GM19395 (cell line): ENCODE measurements at regions not wholly inside any gene's neighbourhood (a gene's known extent, or its start where the extent isn't known, plus 50 kb on each side); places are given as distances from the start of the nearest gene placed in this dataset.

Experiments
- ATAC-seq: cut with Tn5 transposase; IDR thresholded peaks from one replicate; pipeline ENCODE4 v1.9.1; 2021; ENCODE audit warnings: mild to moderate bottlenecking, moderate library complexity; ENCODE audit not compliant: unreplicated experiment

DNA sequence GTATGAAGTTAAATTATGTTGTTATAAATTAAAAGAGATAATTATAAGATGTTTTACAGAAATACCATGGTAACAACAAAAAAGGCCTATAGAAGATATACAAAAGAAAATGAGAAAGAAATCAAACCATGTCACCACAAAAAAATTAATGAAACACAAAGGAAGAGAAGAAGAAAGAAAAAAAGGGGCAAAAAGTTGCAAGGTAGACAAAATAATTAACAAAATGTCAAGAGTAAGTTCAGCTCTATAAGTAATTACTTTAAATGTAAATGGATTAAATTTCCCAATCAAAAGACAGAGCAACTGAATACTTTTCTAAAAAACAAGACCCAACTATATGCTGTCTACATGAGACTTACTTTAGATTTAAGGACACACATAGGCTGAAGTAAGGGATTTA is 378.4 kb upstream of the FSHR start:
- no peak for ATAC-seq

DNA sequence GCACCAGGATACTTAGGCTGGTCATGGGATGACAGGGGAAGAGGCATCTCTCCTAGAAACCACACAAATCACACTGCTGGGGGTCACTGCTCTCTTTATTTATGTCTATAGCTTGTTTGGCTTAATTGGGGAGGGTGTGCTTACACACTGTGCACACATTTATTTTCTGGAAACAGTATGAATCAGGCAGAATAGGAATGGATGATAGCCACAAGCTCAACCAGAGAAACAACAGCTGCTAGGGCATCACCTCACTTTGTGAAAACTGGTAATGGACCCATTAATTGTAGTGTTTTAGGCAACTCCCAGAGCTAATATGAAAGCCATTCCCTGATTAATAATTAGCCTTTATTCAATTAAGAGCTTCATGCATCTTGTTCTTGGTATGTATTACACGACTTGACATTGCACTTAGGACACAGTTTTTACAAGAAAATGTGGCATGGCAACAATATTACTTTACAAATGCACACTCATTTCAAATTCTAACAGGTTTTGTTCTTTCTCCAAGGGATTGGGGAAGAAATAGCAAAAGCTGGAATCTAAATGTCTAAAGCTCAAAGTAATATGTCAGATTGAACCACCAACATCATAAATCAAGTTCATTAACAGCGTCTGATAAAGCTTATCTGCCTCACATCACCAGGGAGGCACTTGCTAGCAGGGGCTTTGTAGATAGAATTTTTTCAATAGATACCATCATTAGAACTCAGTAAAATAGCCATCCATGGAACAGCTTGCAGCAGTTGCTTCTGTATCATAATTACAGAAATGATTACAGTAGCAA is 361.9 kb upstream of the FSHR start:
- no peak for ATAC-seq

- ATAC-seq = no peak
Measured at GRCh38 chr2:49514201-49514600, 359.9 kb upstream of the FSHR start.

GRCh38 chr2:49490710-49491109 is 336.4 kb upstream of the FSHR start:
- ATAC-seq = peak; percentile 83

GRCh38 chr2:49487139-49487538 is 332.8 kb upstream of the FSHR start:
- no peak for ATAC-seq

DNA sequence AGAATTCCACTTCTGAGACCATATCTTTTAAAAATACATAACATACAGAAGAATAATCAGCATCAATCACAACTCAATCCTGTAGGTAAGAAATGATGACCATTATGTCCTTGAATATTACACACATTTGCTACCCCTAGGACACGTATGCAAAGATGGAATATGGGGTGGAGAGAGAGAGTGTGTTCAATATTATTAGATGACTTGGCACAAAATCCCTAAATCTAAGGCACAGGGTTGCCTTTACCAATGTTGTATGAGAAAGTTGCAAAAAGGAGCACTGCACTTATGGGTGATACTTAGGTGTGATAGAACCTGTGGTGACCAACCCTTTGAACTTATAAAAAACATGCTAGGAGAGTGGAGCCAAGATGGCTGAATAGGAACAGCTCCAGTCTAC is 326.2 kb upstream of the FSHR start:
- ATAC-seq = no peak

DNA sequence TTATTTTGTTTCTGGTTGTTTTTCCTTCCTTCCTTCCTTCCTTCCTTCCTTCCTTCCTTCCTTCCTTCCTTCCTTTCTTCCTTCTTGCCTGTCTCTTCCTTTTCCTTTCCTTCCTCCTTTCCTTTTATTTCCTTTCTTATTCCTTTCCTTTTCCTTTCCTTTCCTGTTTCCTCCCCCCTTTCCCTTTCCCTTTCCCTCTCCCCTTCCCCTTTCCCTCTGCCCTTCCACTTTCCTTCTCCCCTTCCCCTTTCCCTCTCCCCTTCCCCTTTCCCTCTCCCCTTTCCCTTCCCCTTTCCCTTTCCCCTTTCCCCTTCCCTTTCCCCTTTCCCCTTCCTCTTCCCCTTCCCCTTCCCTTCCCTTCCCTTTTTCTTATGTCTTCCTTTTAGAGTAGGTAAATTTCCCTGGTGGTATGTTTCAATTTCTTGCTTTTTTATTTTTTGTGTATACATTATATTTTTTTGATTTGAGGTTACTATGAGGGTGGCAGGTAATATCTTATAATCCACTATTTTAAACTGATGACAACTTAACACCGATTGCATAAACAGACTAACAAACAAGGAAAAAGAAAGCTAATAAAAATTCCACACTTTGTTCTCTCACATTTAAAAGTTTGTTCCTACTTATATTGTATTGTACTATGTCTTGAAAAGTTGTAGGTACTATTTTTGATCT is 311.0 kb upstream of the FSHR start:
- ATAC-seq = no peak

DNA sequence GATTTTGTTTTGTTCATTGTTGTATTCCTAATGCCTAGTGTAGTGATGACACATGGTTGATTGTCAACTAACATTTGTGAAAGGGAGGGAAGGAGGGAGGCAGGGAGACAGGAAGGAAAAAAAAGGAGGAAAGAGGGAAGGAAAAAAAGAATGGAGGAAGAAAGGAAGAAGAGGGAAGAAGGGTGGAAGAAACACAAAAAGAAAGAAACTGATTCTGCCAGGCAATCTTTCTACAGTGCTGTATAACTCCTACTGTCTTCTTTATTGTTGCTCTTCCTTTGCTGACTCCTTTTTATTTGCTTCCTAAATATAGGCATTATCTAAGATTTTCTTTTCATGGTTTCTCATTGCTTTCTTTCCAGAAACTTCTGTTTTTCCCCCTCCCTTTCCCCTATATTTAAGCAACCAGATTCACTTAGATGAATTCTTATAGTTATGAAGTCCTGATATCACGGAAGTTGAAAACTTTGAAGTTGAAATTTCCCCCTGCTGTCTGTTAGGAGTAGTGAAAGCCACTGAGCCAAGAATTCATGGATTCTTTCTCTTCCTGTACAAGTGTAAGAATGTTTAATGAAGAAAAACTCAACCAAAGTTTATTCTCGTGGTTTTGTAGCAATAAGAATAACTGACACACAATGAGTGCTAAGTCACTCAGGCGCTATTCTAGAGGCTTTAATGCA is 305.1 kb upstream of the FSHR start:
- no peak for ATAC-seq

DNA sequence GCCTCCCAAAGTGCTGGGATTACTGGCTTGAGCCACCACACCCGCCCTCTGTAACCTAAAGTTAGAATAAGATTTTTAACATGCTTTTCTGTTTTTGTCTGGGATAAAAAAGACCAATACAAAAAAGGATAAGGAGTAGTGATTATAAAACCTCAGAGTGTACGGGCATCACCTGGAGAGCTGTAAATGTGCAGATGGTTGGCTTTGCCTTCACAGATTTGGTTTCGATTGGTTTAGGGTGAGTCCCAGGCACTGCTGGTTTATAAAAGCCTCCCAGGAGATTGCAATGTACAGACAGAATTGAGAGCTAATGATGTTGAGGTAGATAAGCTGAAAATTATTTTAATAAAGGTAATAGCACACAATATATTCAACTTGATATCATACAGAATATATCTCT is 289.7 kb upstream of the FSHR start:
- ATAC-seq = no peak

- ATAC-seq = no peak
Measured at GRCh38 chr2:49426996-49427395, 272.7 kb upstream of the FSHR start.

GRCh38 chr2:49416252-49416651 is 261.9 kb upstream of the FSHR start:
- ATAC-seq = no peak

- ATAC-seq = no peak
Measured at GRCh38 chr2:49404108-49404507, 249.8 kb upstream of the FSHR start.

DNA sequence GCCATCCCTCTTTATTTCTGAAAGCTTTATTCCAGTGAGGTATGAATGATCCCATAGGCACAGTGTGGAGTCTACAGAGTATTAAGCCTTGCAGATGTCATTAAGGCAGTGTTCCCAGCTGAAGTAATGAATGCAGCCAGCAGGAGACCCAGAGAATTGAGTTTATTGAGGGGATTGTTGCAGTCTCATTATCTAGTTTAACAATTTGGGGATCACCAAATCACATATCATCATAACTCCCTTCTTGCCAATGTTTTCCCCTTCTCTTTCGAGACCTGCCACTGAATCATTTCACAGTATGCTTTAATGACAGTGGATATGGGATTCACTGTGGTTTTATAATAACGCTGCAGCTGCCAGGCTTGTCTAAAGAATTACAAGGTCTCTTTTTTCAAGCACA is 249.3 kb upstream of the FSHR start:
- no peak for ATAC-seq

DNA sequence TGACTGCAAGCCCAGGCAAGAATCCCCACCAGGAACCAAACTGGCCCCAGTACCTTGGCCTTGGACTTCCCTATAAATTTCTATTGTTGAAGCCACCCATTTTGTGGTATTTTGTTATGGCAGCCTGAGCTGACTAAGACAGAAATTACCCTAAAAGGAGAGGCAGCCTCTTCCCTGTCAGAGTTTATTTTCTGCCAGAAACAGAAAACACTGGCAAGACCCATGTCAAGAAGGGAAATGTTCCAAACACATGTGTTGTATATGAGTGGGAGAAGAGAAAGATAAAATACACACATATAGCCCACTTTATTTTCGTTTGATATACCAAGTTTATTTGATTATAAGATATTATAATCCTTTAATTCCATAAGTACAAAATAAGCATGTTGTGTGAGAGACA is 225.1 kb upstream of the FSHR start:
- no peak for ATAC-seq

DNA sequence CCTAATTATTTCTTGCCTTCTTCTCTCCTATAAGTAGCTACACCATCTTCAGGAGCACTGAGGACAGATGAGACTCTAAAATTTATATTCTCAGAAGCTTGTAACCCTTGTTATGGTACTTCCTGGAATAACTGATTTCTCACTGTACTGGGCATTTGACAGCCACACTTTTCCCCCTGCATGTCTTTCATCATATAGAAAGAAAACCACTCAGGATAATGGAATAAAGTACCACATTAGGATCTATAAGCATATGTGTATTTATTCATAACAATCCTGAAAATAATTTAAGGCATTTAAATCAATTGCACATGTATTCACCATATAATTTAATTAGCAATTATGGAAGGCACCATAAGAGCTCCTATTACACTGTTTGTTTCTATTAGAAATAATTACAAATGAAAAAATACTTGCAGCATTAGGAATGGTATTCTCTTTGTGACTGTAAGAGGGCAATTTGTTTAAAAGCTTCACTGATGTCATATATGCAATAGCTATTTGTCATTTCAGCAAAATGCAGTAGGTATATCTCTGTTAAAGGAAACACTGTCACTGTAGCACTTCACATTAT is 216.9 kb upstream of the FSHR start:
- ATAC-seq = no peak

DNA sequence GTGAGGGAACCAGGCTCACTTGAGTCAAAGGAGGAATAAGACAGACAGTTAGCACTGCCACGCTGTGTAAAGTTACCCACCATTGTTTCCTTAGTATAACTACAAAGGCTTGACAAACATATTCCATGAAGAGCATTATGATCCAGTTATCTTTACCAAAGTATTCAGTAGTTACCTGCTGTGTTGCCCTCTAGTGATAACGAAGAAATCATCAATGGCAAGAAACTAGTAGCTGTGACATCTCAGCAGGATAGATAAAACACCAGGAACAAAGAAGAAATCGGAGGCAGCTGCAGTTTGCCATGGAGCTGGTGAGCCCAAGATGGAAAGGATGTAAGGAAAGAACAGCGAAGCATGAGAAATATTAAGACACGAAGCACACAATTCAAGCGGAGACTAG is 215.3 kb upstream of the FSHR start:
- ATAC-seq = no peak

DNA sequence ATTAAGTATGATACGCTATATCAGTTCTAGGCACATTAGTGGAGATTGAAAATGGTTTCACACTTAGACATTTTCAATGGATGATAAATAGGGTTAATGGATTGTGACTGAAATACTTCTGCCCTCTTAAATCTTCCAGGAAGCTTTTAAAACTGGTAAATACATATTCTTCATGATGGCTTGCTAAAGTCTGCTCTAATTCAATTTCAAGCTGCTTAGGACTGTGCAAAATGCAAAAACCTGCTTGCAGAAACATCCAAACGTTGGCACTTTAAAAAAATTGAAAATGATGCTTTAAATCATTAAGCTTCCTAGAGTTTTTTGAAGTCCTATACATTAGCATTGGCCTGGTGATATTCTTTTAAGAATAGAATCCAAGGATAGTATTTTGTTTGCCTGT is 214.8 kb upstream of the FSHR start:
- ATAC-seq = no peak

- ATAC-seq = no peak
Measured at GRCh38 chr2:49367003-49367402, 212.7 kb upstream of the FSHR start.

- no peak for ATAC-seq
Measured at GRCh38 chr2:49360407-49360767, 206.1 kb upstream of the FSHR start.

DNA sequence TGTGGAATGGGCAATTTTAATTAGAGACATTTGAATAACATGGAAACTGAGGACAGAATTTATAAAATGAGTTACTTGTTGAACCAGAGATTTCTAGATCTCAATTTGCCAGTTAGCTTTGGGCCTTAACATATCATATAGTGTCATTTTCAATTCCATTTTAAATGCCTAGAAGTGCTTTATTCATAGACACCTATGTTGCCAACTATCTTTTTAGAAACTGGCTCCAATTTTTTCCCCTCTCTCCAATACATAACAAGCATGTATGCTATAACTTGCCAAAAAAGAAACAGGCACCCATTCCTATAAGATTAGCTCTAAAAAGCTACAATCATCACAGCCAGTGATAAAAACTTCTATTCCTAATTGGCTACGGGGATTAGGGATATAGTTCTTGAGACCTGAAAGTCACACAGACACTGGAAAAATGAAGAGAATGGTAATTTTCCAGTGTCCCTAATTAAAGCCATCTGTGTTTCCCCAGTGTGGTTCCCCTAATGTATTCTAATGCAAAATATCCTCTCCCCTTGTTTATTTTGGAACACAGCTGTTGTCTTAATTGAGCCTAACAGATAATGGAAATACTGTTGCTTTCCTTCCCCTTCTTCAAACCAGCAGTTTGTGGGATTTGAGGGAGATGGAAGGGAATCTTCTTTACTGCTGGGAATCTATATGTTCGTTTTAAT is 205.5 kb upstream of the FSHR start:
- no peak for ATAC-seq

DNA sequence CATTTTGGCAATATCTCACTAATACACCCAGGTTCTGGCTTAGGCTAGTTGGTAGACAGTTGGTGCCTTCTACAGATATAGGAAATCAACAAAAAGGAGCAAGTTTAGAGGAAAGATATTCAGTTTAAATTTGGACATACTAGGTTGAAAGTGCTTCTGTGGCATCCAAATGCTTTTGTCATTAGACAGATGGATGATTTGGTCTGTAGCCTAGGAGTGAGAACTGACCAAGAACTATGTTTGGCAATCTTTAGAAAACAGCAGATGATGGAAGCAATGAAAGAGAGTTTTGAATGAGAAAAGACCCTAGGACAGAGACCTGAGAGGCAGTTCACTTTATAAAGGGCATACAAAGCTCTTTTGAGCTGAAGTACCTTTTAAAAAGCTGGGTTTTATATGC is 201.3 kb upstream of the FSHR start:
- no peak for ATAC-seq
